Hematopoietic multipotent progenitor cell treated with erythropoietin and hydrocortisone succinate and interleukin-3 and kit ligand, for 17 days (in vitro differentiated cells): ENCODE measurements at regions not wholly inside any gene's neighbourhood (a gene's known extent, or its start where the extent isn't known, plus 50 kb on each side); places are given as distances from the start of the nearest gene placed in this dataset.

Experiments used
- DNase-seq: peaks from one replicate; pipeline ENCODE4 v3.0.0-alpha.2; 2015; ENCODE audit warnings: low spot score

DNA sequence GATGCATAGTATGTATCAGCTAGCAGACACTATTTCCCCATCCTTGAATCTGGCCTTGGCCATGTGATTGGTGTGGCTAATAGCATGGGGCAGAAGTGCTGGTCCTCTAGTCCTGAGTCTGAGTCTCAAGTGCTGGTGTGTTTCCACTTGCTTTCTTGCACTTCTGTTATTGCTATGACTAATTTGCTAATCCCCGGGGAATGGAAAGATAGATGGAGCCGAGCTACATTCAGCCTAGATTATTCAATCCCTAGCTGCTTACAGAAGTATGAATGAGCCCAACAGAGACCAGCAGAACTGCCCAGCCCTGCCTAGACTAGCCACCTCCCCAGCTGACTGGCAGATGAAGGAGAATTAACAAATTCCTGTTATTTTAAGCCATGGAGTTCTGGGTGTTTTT is 53.2 kb upstream of the SYPL1 start:
- DNase-seq = no peak

DNA sequence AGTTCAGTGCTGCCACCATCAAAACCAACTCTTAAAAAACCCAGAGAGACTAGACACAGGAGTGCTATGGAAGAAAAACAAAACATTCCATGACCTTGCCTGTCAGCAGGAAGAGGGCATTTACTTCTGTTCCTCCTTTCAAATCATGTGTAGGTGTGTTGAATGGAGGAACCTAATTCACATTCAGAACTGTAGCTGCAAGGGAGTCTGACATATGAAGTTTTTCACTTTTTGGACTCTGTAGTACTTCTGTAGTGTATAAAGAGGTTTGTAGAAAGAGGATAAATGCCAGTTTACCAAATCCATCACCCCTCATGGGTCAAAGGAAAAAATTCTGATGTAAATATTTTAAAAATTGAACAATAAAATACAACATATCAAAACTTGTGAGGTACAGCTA is 51.1 kb upstream of the SYPL1 start:
- no peak for DNase-seq
